ENCODE measurements at regions not wholly inside any gene's neighbourhood (a gene's known extent, or its start where the extent isn't known, plus 50 kb on each side); places are given as distances from the start of the nearest gene placed in this dataset.

DNA sequence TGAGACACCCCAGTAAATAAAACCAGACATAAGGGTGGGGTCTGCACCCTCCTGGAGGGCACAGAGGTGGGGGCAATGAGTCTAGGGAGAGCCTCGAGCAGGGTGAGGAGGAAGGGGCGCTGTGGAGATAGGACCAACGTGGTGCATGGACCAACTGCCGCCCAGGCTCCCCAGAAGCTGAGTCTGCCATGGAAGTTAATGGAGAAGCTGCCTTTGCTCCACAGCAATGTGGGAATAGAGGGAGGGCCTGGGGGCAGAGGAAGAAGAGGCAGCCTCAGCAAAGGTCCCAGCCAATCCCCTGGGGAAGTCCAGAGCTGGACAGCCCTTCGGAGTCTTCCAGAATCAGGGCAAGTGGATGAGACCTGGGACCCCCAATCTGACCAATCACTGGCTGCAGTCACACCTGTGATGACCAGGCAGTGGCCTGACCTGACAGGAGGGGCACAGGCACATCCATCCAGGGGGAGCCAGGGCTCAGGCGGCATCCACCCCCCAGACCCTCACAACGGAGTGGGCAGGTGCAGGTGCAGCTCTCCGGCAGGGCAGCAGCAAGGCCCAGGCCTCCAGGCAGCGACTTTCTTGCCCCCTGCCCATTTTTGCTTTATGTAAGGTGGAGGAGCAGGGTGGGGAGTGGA is 242.2 kb upstream of the PPP2R2D start:
- 29% methylated on average over 6 of the region's 9 CpGs for WGBS (ENCODE audit: missing lambda C conversion rate)
- Histone ChIP-seq H3K4me3 (no peak overlapping the region), H3K27ac (no peak overlapping the region), H3K4me2 (no peak overlapping the region), H3K4me1 (no peaks in the 10 kb centered on the region), H3K9me3 (no peaks in the 10 kb centered on the region)
- ChIA-PET CTCF (no interaction called here), POLR2A (no interaction called here)
- DNase-seq (ENCODE audit: low read depth in 1 of 2, low spot score in 1 of 2) = no peak
- no peak for FAIRE-seq
- TF ChIP-seq, protein P1, sequence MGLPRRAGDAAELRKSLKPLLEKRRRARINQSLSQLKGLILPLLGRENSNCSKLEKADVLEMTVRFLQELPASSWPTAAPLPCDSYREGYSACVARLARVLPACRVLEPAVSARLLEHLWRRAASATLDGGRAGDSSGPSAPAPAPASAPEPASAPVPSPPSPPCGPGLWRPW (IDR thresholded peaks at IDR 0.05) = no peak
- TF ChIP-seq EP300 (IDR thresholded peaks at IDR 0.05) (no peak), NR3C1 (IDR thresholded peaks at IDR 0.05) (no peak), ESRRA (IDR thresholded peaks at IDR 0.05; ENCODE audit: borderline replicate concordance, low read length) (no peak), KDM5A (IDR thresholded peaks at IDR 0.05) (no peak), EHF (CRISPR knock-in tag; IDR thresholded peaks at IDR 0.05) (no peak), CHD4 (IDR thresholded peaks at IDR 0.05; ENCODE audit: borderline replicate concordance) (no peak), FOXS1 (CRISPR knock-in tag; IDR thresholded peaks at IDR 0.05) (no peak), JUNB (IDR thresholded peaks at IDR 0.05) (no peak), HDAC2 (IDR thresholded peaks at IDR 0.05) (no peak), SMC3 (IDR thresholded peaks at IDR 0.05) (no peak), KDM1A (IDR thresholded peaks at IDR 0.05; ENCODE audit: low read depth) (no peak), HOXB13 (CRISPR knock-in tag; IDR thresholded peaks at IDR 0.05; ENCODE audit: low read depth) (no peak)
- TF ChIP-seq, protein P2, sequence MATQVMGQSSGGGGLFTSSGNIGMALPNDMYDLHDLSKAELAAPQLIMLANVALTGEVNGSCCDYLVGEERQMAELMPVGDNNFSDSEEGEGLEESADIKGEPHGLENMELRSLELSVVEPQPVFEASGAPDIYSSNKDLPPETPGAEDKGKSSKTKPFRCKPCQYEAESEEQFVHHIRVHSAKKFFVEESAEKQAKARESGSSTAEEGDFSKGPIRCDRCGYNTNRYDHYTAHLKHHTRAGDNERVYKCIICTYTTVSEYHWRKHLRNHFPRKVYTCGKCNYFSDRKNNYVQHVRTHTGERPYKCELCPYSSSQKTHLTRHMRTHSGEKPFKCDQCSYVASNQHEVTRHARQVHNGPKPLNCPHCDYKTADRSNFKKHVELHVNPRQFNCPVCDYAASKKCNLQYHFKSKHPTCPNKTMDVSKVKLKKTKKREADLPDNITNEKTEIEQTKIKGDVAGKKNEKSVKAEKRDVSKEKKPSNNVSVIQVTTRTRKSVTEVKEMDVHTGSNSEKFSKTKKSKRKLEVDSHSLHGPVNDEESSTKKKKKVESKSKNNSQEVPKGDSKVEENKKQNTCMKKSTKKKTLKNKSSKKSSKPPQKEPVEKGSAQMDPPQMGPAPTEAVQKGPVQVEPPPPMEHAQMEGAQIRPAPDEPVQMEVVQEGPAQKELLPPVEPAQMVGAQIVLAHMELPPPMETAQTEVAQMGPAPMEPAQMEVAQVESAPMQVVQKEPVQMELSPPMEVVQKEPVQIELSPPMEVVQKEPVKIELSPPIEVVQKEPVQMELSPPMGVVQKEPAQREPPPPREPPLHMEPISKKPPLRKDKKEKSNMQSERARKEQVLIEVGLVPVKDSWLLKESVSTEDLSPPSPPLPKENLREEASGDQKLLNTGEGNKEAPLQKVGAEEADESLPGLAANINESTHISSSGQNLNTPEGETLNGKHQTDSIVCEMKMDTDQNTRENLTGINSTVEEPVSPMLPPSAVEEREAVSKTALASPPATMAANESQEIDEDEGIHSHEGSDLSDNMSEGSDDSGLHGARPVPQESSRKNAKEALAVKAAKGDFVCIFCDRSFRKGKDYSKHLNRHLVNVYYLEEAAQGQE (IDR thresholded peaks at IDR 0.05) = no peak
- ATAC-seq = no peak

DNA sequence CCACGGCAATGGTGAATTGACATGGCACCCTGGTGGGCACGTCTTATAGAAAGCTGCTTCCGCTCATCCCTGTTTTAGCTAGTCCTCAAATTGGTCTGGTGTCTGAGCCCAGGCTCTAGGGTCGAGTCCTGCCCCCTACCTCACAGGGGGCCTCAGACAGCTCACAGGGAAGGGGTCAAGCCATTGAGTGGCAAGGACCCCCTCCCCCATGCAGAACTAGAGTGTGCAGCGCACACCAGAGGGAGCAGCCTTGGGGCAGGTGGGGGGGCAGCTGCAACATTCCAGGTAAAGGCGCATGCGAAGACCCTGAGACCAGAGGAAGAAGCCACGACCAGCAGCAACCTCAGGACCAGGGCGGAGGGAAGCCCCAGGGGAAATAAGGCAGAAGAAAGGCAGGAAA is 240.4 kb upstream of the PPP2R2D start:
- Histone ChIP-seq H3K27ac (no peak overlapping the region), H3K4me1 (no peaks in the 10 kb centered on the region), H3K4me3 (no peak overlapping the region), H3K4me2 (no peak overlapping the region), H3K9me3 (no peaks in the 10 kb centered on the region)
- no peak for DNase-seq (ENCODE audit: low read depth in 1 of 2, low spot score in 1 of 2)
- ATAC-seq = no peak
- FAIRE-seq = no peak
- WGBS (ENCODE audit: missing lambda C conversion rate) = 38% methylated on average over 8 of the region's 9 CpGs
- ChIA-PET POLR2A (no interaction called here), CTCF (no interaction called here)
- TF ChIP-seq MAZ (IDR thresholded peaks at IDR 0.05; ENCODE audit: borderline replicate concordance, low read depth, low read length) (no peak), HOXA7 (CRISPR knock-in tag; IDR thresholded peaks at IDR 0.05) (no peak), SMC3 (IDR thresholded peaks at IDR 0.05) (no peak), CBX8 (IDR thresholded peaks at IDR 0.05) (no peak), KDM5A (IDR thresholded peaks at IDR 0.05) (no peak), MYC (IDR thresholded peaks at IDR 0.05; ENCODE audit: borderline replicate concordance, low read length) (no peak), TP53 (CRISPR knock-in tag; IDR thresholded peaks at IDR 0.05) (no peak), ZFP36 (IDR thresholded peaks at IDR 0.05; ENCODE audit: borderline replicate concordance, partially characterized antibody) (no peak), EHF (CRISPR knock-in tag; IDR thresholded peaks at IDR 0.05) (no peak), NFE2L2 (conservative IDR thresholded peaks at IDR 0.05; ENCODE audit: low read length) (no peak), HOXB13 (CRISPR knock-in tag; IDR thresholded peaks at IDR 0.05; ENCODE audit: low read depth) (no peak)

DNA sequence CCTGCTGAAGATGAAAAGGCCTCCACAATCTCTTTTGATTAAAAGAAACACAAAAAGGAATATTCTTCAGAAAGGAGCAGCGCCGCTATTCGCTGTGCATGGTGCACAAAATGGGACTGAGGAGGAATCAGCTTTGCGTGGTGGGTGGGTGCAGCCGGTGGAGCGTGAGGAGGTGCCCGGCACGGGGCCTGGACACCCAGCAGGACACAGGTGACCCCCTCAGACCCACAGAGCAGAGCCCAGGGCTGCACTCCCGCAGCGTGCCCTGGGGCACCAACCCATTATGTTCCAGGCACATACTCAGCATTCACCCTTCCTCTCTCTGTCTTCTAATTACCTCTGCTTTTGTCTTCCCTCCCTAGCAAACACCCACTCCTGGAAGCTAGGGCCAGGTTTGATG is 238.0 kb upstream of the PPP2R2D start:
- Histone ChIP-seq H3K9me3 (no peaks in the 10 kb centered on the region), H3K4me2 (no peak overlapping the region), H3K4me1 (no peaks in the 10 kb centered on the region), H3K4me3 (no peak overlapping the region), H3K27ac (no peak overlapping the region)
- no peak for FAIRE-seq
- CTCF ChIA-PET = no interaction called here
- ATAC-seq = no peak
- 45% methylated on average over 10 of the region's 10 CpGs for WGBS (ENCODE audit: missing lambda C conversion rate)
- DNase-seq (ENCODE audit: low read depth in 1 of 2, low spot score in 1 of 2) = no peak
- POLR2A ChIA-PET = no interaction called here
- TF ChIP-seq RARB (CRISPR knock-in tag; IDR thresholded peaks at IDR 0.05) (no peak), HOXB13 (CRISPR knock-in tag; IDR thresholded peaks at IDR 0.05; ENCODE audit: low read depth) (no peak)
- TF ChIP-seq, protein P2 (IDR thresholded peaks at IDR 0.05) = no peak
- TF ChIP-seq, protein P3, sequence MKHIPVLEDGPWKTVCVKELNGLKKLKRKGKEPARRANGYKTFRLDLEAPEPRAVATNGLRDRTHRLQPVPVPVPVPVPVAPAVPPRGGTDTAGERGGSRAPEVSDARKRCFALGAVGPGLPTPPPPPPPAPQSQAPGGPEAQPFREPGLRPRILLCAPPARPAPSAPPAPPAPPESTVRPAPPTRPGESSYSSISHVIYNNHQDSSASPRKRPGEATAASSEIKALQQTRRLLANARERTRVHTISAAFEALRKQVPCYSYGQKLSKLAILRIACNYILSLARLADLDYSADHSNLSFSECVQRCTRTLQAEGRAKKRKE (CRISPR knock-in tag; IDR thresholded peaks at IDR 0.05; ENCODE audit: low read depth) = no peak
